ENCODE measurements at regions not wholly inside any gene's neighbourhood (a gene's known extent, or its start where the extent isn't known, plus 50 kb on each side); places are given as distances from the start of the nearest gene placed in this dataset.

DNA sequence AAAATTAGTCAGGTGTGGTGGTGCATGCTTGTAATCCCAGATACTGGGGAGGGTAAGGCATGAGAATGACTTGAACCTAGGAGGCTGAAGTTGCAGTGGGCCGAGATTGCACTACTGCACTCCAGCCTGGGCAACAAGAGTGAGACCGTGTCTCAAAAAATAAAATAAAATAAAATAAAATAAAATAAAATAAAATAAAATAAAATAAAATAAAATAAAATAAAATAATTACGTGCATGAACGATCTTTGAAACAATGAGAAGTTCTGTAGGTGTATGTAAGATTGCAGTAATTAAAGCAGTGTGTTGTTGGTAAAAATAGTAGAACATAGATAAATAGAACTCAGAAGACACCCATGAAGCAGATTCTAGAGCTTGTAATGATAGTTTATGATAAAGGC is 348.5 kb downstream of the ANKRD30A start:
- H4K5ac ChIP-seq (ENCODE audit: insufficient read length, low read depth, low read length) = no peak overlapping the region
- no peak overlapping the region for H3K23ac ChIP-seq (ENCODE audit: insufficient read length, low read depth, low read length)
- H3K27me3 ChIP-seq (ENCODE audit: insufficient read depth, low read length) = no peaks in the 10 kb centered on the region
- no peak for TF ChIP-seq CTCF (conservative IDR thresholded peaks at IDR 0.05)
- H2BK20ac ChIP-seq (ENCODE audit: low read depth, low read length, poor library complexity, severe bottlenecking) = no peak overlapping the region
- H3K36me3 Mint-ChIP-seq (ENCODE audit: insufficient read depth in 1 of 3, low read depth in 3 of 3) = peaks cover 10 to 16% (median 15%) of the 10 kb centered on the region in 3 experiments; a peak in 6 of 7 replicates
- no peaks in the 10 kb centered on the region for H3K23me2 ChIP-seq (ENCODE audit: insufficient read length, low read depth, low read length, poor library complexity, severe bottlenecking)
- no peak overlapping the region for H4K91ac ChIP-seq (ENCODE audit: insufficient read length, low read depth, low read length)
- H2AK5ac ChIP-seq (ENCODE audit: insufficient read length, low read length) = no peak overlapping the region
- no peaks in the 10 kb centered on the region for H4K20me1 ChIP-seq (ENCODE audit: control insufficient read depth, insufficient read depth, insufficient read length)
- no peak overlapping the region for H2BK120ac ChIP-seq (ENCODE audit: low read depth, low read length, poor library complexity, severe bottlenecking)
- no peaks in the 10 kb centered on the region for H3K4me1 Mint-ChIP-seq
- no peak overlapping the region for H3K27ac ChIP-seq (ENCODE audit: insufficient read length, low read depth, low read length)
- H3T11ph ChIP-seq (ENCODE audit: low read length) = no peak overlapping the region
- no peak overlapping the region for H3K4me2 ChIP-seq (ENCODE audit: insufficient read depth, insufficient read length, low read length)
- H3K9me3 Mint-ChIP-seq = peaks cover 77 to 90% of the 10 kb centered on the region in 2 experiments
- H3K4me1 ChIP-seq (ENCODE audit: insufficient read depth, low read length) = no peaks in the 10 kb centered on the region
- H3K18ac ChIP-seq (ENCODE audit: insufficient read length, low read depth, low read length) = no peak overlapping the region
- H3K4me3 Mint-ChIP-seq = no peak overlapping the region
- H3K79me1 ChIP-seq (ENCODE audit: insufficient read depth, low read depth, low read length, poor library complexity, severe bottlenecking) = no peaks in the 10 kb centered on the region
- H2BK15ac ChIP-seq (ENCODE audit: low read depth, low read length) = no peak overlapping the region
- no peak overlapping the region for H3K56ac ChIP-seq (ENCODE audit: insufficient read length, low read depth, low read length)
- no peak overlapping the region for H4K8ac ChIP-seq (replicated peaks; ENCODE audit: insufficient read length, low read depth, low read length)
- H3K79me2 ChIP-seq (ENCODE audit: insufficient read depth, low read length) = no peaks in the 10 kb centered on the region
- no peak overlapping the region for H2BK12ac ChIP-seq (ENCODE audit: insufficient read length, low read depth, low read length)
- H3K27ac Mint-ChIP-seq = no peak overlapping the region
- H3K9ac ChIP-seq (ENCODE audit: extremely low read depth, insufficient read length, low read length) = no peak overlapping the region
- H2AFZ ChIP-seq (ENCODE audit: low read length) = no peak overlapping the region
- H2BK5ac ChIP-seq (ENCODE audit: insufficient read length, low read length) = no peak overlapping the region
- WGBS (ENCODE audit: extremely low coverage, insufficient read length, low lambda C conversion rate) = no CpG with 5 or more reads among the region's 4 CpGs
- no peak overlapping the region for H3K4ac ChIP-seq (ENCODE audit: low read depth, low read length)
- H3K9me3 ChIP-seq (ENCODE audit: control insufficient read depth, low read depth, low read length) = peaks cover 25% of the 10 kb centered on the region
- no peak overlapping the region for H3K14ac ChIP-seq (ENCODE audit: insufficient read depth, low read length)
- no peaks in the 10 kb centered on the region for H3K27me3 Mint-ChIP-seq (ENCODE audit: low read depth)
- no peak for DNase-seq

Data from H9 (cell line).